ENCODE measurements at regions not wholly inside any gene's neighbourhood (a gene's known extent, or its start where the extent isn't known, plus 50 kb on each side); places are given as distances from the start of the nearest gene placed in this dataset.

GRCh38 chr5:15326932-15327331, 173.0 kb upstream of the FBXL7 start:
- no peaks in the 10 kb centered on the region for H3K9me3 ChIP-seq (ENCODE audit: control insufficient read depth, insufficient read depth, low read length)
- H3K4me1 ChIP-seq (ENCODE audit: control insufficient read depth, insufficient read depth, low read length): no peaks in the 10 kb centered on the region
- no peaks in the 10 kb centered on the region for H3K27me3 ChIP-seq (ENCODE audit: control insufficient read depth, insufficient read depth, low read length)
- H3K36me3 ChIP-seq (ENCODE audit: control insufficient read depth, insufficient read depth, low read length): no peaks in the 10 kb centered on the region
- no peak overlapping the region for H3K9ac ChIP-seq (ENCODE audit: low read depth, low read length)
- no peak overlapping the region for H3K4me3 ChIP-seq (ENCODE audit: low read depth, low read length)

- no peaks in the 10 kb centered on the region for H3K9me3 ChIP-seq (ENCODE audit: control insufficient read depth, insufficient read depth, low read length)
These were observed 173.5 kb upstream of the FBXL7 start for GRCh38 chr5:15326471-15326870.

GRCh38 chr5:15322421-15322820, 177.6 kb upstream of the FBXL7 start:
- H3K4me3 ChIP-seq (ENCODE audit: low read depth, low read length): no peak overlapping the region
- no peaks in the 10 kb centered on the region for H3K36me3 ChIP-seq (ENCODE audit: control insufficient read depth, insufficient read depth, low read length)
- H3K4me1 ChIP-seq (ENCODE audit: control insufficient read depth, insufficient read depth, low read length): no peaks in the 10 kb centered on the region
- no peaks in the 10 kb centered on the region for H3K27me3 ChIP-seq (ENCODE audit: control insufficient read depth, insufficient read depth, low read length)
- no peak overlapping the region for H3K9ac ChIP-seq (ENCODE audit: low read depth, low read length)
- no peaks in the 10 kb centered on the region for H3K9me3 ChIP-seq (ENCODE audit: control insufficient read depth, insufficient read depth, low read length)

More at GRCh38 chr5:15326471-15326870, 173.5 kb upstream of the FBXL7 start:
- no peaks in the 10 kb centered on the region for H3K4me1 ChIP-seq (ENCODE audit: control insufficient read depth, insufficient read depth, low read length)
- no peak overlapping the region for H3K9ac ChIP-seq (ENCODE audit: low read depth, low read length)
- H3K27me3 ChIP-seq (ENCODE audit: control insufficient read depth, insufficient read depth, low read length): no peaks in the 10 kb centered on the region
- no peaks in the 10 kb centered on the region for H3K36me3 ChIP-seq (ENCODE audit: control insufficient read depth, insufficient read depth, low read length)
- H3K4me3 ChIP-seq (ENCODE audit: low read depth, low read length): no peak overlapping the region

- Histone ChIP-seq H3K9ac (ENCODE audit: low read depth, low read length) (no peak overlapping the region), H3K36me3 (ENCODE audit: control insufficient read depth, insufficient read depth, low read length) (no peaks in the 10 kb centered on the region), H3K4me3 (ENCODE audit: low read depth, low read length) (no peak overlapping the region), H3K27me3 (ENCODE audit: control insufficient read depth, insufficient read depth, low read length) (no peaks in the 10 kb centered on the region), H3K9me3 (ENCODE audit: control insufficient read depth, insufficient read depth, low read length) (no peaks in the 10 kb centered on the region), H3K4me1 (ENCODE audit: control insufficient read depth, insufficient read depth, low read length) (no peaks in the 10 kb centered on the region)
These were observed 178.2 kb upstream of the FBXL7 start for GRCh38 chr5:15321776-15322175.

- Histone ChIP-seq H3K4me3 (ENCODE audit: low read depth, low read length) (no peak overlapping the region), H3K4me1 (ENCODE audit: control insufficient read depth, insufficient read depth, low read length) (no peaks in the 10 kb centered on the region), H3K9me3 (ENCODE audit: control insufficient read depth, insufficient read depth, low read length) (no peaks in the 10 kb centered on the region), H3K9ac (ENCODE audit: low read depth, low read length) (no peak overlapping the region), H3K27me3 (ENCODE audit: control insufficient read depth, insufficient read depth, low read length) (no peaks in the 10 kb centered on the region), H3K36me3 (ENCODE audit: control insufficient read depth, insufficient read depth, low read length) (no peaks in the 10 kb centered on the region)
These were observed 179.1 kb upstream of the FBXL7 start for GRCh38 chr5:15320871-15321270.

- Histone ChIP-seq H3K4me1 (ENCODE audit: control insufficient read depth, insufficient read depth, low read length) (no peaks in the 10 kb centered on the region), H3K36me3 (ENCODE audit: control insufficient read depth, insufficient read depth, low read length) (no peaks in the 10 kb centered on the region), H3K9ac (ENCODE audit: low read depth, low read length) (no peak overlapping the region), H3K27me3 (ENCODE audit: control insufficient read depth, insufficient read depth, low read length) (no peaks in the 10 kb centered on the region), H3K9me3 (ENCODE audit: control insufficient read depth, insufficient read depth, low read length) (no peaks in the 10 kb centered on the region), H3K4me3 (ENCODE audit: low read depth, low read length) (no peak overlapping the region)
These were observed 194.8 kb upstream of the FBXL7 start for GRCh38 chr5:15304914-15305834.

GRCh38 chr5:15304066-15304731, 195.8 kb upstream of the FBXL7 start:
- Histone ChIP-seq H3K27me3 (ENCODE audit: control insufficient read depth, insufficient read depth, low read length) (no peaks in the 10 kb centered on the region), H3K4me3 (ENCODE audit: low read depth, low read length) (no peak overlapping the region), H3K9ac (ENCODE audit: low read depth, low read length) (no peak overlapping the region), H3K36me3 (ENCODE audit: control insufficient read depth, insufficient read depth, low read length) (no peaks in the 10 kb centered on the region), H3K9me3 (ENCODE audit: control insufficient read depth, insufficient read depth, low read length) (no peaks in the 10 kb centered on the region), H3K4me1 (ENCODE audit: control insufficient read depth, insufficient read depth, low read length) (no peaks in the 10 kb centered on the region)

- H3K27me3 ChIP-seq (ENCODE audit: control insufficient read depth, insufficient read depth, low read length): no peaks in the 10 kb centered on the region
- no peaks in the 10 kb centered on the region for H3K36me3 ChIP-seq (ENCODE audit: control insufficient read depth, insufficient read depth, low read length)
- no peak overlapping the region for H3K9ac ChIP-seq (ENCODE audit: low read depth, low read length)
- H3K4me1 ChIP-seq (ENCODE audit: control insufficient read depth, insufficient read depth, low read length): no peaks in the 10 kb centered on the region
- no peaks in the 10 kb centered on the region for H3K9me3 ChIP-seq (ENCODE audit: control insufficient read depth, insufficient read depth, low read length)
- H3K4me3 ChIP-seq (ENCODE audit: low read depth, low read length): no peak overlapping the region
These were observed 199.8 kb upstream of the FBXL7 start for GRCh38 chr5:15300141-15300540.

- Histone ChIP-seq H3K36me3 (ENCODE audit: control insufficient read depth, insufficient read depth, low read length) (no peaks in the 10 kb centered on the region), H3K9ac (ENCODE audit: low read depth, low read length) (no peak overlapping the region), H3K4me1 (ENCODE audit: control insufficient read depth, insufficient read depth, low read length) (no peaks in the 10 kb centered on the region), H3K9me3 (ENCODE audit: control insufficient read depth, insufficient read depth, low read length) (peaks cover 3% of the 10 kb centered on the region), H3K4me3 (ENCODE audit: low read depth, low read length) (no peak overlapping the region), H3K27me3 (ENCODE audit: control insufficient read depth, insufficient read depth, low read length) (no peaks in the 10 kb centered on the region)
These were observed 209.0 kb upstream of the FBXL7 start for GRCh38 chr5:15290953-15291352.

GRCh38 chr5:15286650-15287049, 213.3 kb upstream of the FBXL7 start:
- H3K4me1 ChIP-seq (ENCODE audit: control insufficient read depth, insufficient read depth, low read length): no peaks in the 10 kb centered on the region
- H3K9me3 ChIP-seq (ENCODE audit: control insufficient read depth, insufficient read depth, low read length): peaks cover 3% of the 10 kb centered on the region
- H3K9ac ChIP-seq (ENCODE audit: low read depth, low read length): no peak overlapping the region
- H3K27me3 ChIP-seq (ENCODE audit: control insufficient read depth, insufficient read depth, low read length): no peaks in the 10 kb centered on the region
- no peaks in the 10 kb centered on the region for H3K36me3 ChIP-seq (ENCODE audit: control insufficient read depth, insufficient read depth, low read length)
- no peak overlapping the region for H3K4me3 ChIP-seq (ENCODE audit: low read depth, low read length)

- H3K27me3 ChIP-seq (ENCODE audit: control insufficient read depth, insufficient read depth, low read length): no peaks in the 10 kb centered on the region
- no peak overlapping the region for H3K4me3 ChIP-seq (ENCODE audit: low read depth, low read length)
- no peaks in the 10 kb centered on the region for H3K4me1 ChIP-seq (ENCODE audit: control insufficient read depth, insufficient read depth, low read length)
- H3K36me3 ChIP-seq (ENCODE audit: control insufficient read depth, insufficient read depth, low read length): no peaks in the 10 kb centered on the region
- H3K9me3 ChIP-seq (ENCODE audit: control insufficient read depth, insufficient read depth, low read length): no peaks in the 10 kb centered on the region
- no peak overlapping the region for H3K9ac ChIP-seq (ENCODE audit: low read depth, low read length)
These were observed 213.9 kb upstream of the FBXL7 start for GRCh38 chr5:15285901-15286583.

Measured in iPS-15b (cell line).